ENCODE measurements at regions not wholly inside any gene's neighbourhood (a gene's known extent, or its start where the extent isn't known, plus 50 kb on each side); places are given as distances from the start of the nearest gene placed in this dataset.

GRCh38 chr5:156094001-156094400, 233.0 kb upstream of the SGCD start:
- no peak for DNase-seq

GRCh38 chr5:156095709-156096241, 231.2 kb upstream of the SGCD start:
- no peak for DNase-seq

GRCh38 chr5:156096259-156096658, 230.7 kb upstream of the SGCD start:
- DNase-seq, result no peak

- no peak for DNase-seq
Observed at GRCh38 chr5:156103155-156103885, 223.6 kb upstream of the SGCD start.

- no peak for DNase-seq
Observed at GRCh38 chr5:156109317-156110023, 217.5 kb upstream of the SGCD start.

- DNase-seq, result no peak
Observed at GRCh38 chr5:156119692-156120091, 207.3 kb upstream of the SGCD start.

- no peak for DNase-seq
Observed at GRCh38 chr5:156120777-156121176, 206.2 kb upstream of the SGCD start.

- no peak for DNase-seq
Observed at GRCh38 chr5:156121234-156121633, 205.7 kb upstream of the SGCD start.

- no peak for DNase-seq
Observed at GRCh38 chr5:156121882-156122281, 205.1 kb upstream of the SGCD start.

- DNase-seq, result no peak
Observed at GRCh38 chr5:156124708-156125107, 202.3 kb upstream of the SGCD start.

- no peak for DNase-seq
Observed at GRCh38 chr5:156125118-156125517, 201.8 kb upstream of the SGCD start.

GRCh38 chr5:156126716-156127115, 200.2 kb upstream of the SGCD start:
- DNase-seq, result no peak

- no peak for DNase-seq
Observed at GRCh38 chr5:156128026-156128425, 198.9 kb upstream of the SGCD start.

- no peak for DNase-seq
Observed at GRCh38 chr5:156134216-156134615, 192.7 kb upstream of the SGCD start.

GRCh38 chr5:156135531-156135930, 191.4 kb upstream of the SGCD start:
- no peak for DNase-seq

GRCh38 chr5:156137071-156137869, 189.7 kb upstream of the SGCD start:
- DNase-seq, result no peak

GRCh38 chr5:156142867-156143266, 184.1 kb upstream of the SGCD start:
- DNase-seq, result no peak

- no peak for DNase-seq
Observed at GRCh38 chr5:156147261-156147943, 179.6 kb upstream of the SGCD start.

- no peak for DNase-seq
Observed at GRCh38 chr5:156147944-156148285, 179.0 kb upstream of the SGCD start.

GRCh38 chr5:156148301-156148700, 178.7 kb upstream of the SGCD start:
- DNase-seq, result no peak

GRCh38 chr5:156149213-156149612, 177.8 kb upstream of the SGCD start:
- DNase-seq, result no peak

GRCh38 chr5:156153602-156154001, 173.4 kb upstream of the SGCD start:
- no peak for DNase-seq

GRCh38 chr5:156154757-156155156, 172.2 kb upstream of the SGCD start:
- no peak for DNase-seq

Measured in NCI-H526 (cell line).